Gastroesophageal sphincter (tissue), 3 donors: ENCODE measurements at regions not wholly inside any gene's neighbourhood (a gene's known extent, or its start where the extent isn't known, plus 50 kb on each side); places are given as distances from the start of the nearest gene placed in this dataset.

Experiments
- POLR2A ChIP-seq, 2 donors: fragments of 450-650 bp; IDR thresholded peaks; one replicate each; pipeline ENCODE4 v1.6.1; 2017; ENCODE audit warnings: antibody characterized with exemption in 2 of 2, mild to moderate bottlenecking in 2 of 2, moderate library complexity in 1 of 2
- POLR2AphosphoS5 ChIP-seq: sonication (generic); formaldehyde crosslinking; IDR thresholded peaks from one replicate; pipeline ENCODE4 v1.6.1; 2017; ENCODE audit warnings: antibody characterized with exemption
- TF ChIP-seq, protein P1 (sequence below), 4 experiments: fragments of 200-600 bp in 2 of 4; fragments of 450-650 bp in 2 of 4; sonication (generic) in 1 of 4; IDR thresholded peaks; one replicate each; pipeline ENCODE4 v1.5.1; 2017 to 2019; ENCODE audit warnings: antibody characterized with exemption in 4 of 4, mild to moderate bottlenecking in 2 of 4, moderate library complexity in 2 of 4

DNA sequence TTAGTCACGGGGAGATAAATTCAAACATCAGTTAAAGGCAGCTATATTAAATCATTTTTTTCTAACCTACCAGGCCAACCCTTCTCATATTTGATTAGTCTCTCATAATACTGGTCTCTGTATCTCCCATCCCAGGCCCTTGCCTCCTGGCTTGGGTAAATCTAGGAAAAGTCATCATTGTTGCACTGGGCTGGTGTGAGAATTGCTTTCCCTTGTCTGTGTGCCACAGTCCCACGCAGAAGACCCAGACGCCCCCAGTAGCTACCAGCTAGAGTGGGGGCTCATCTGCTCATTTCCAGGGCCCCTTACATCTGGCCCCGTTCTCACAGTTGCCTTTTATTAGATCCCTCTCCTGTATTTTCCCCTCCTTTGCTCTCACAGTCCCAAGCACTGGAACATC, 67.6 kb upstream of the VIPR2 start:
- TF ChIP-seq POLR2AphosphoS5 (no peak), POLR2A (IDR thresholded peaks at IDR 0.05) (no peak)
- TF ChIP-seq, protein P1, sequence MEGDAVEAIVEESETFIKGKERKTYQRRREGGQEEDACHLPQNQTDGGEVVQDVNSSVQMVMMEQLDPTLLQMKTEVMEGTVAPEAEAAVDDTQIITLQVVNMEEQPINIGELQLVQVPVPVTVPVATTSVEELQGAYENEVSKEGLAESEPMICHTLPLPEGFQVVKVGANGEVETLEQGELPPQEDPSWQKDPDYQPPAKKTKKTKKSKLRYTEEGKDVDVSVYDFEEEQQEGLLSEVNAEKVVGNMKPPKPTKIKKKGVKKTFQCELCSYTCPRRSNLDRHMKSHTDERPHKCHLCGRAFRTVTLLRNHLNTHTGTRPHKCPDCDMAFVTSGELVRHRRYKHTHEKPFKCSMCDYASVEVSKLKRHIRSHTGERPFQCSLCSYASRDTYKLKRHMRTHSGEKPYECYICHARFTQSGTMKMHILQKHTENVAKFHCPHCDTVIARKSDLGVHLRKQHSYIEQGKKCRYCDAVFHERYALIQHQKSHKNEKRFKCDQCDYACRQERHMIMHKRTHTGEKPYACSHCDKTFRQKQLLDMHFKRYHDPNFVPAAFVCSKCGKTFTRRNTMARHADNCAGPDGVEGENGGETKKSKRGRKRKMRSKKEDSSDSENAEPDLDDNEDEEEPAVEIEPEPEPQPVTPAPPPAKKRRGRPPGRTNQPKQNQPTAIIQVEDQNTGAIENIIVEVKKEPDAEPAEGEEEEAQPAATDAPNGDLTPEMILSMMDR (IDR thresholded peaks at IDR 0.05) = no peak
